Glomerular endothelial cell (primary cell): ENCODE measurements at regions not wholly inside any gene's neighbourhood (a gene's known extent, or its start where the extent isn't known, plus 50 kb on each side); places are given as distances from the start of the nearest gene placed in this dataset.

Experiments
- DNase-seq: peaks from one replicate; pipeline ENCODE4 v3.0.0-alpha.2; 2011; ENCODE audit warnings: low read depth, low spot score; ENCODE audit errors: extremely low read depth

DNA sequence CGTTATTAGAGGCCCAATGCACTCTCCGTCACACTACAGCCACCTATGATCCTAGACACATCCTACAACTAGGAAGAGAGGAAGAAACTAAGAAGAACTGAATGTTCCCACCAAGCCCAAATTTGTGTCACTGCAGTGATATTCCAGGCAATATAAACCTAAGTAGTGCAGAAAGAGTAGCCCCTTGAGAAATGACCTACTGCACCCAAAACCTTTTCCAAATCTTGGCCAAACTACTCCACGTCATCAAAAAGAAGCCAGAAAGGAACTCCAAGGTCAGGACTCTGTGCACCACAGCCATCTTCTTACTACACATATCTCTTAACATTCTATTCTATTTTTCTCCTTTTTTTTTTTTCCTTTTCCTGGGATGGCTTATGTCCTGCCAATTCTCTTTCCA, 60.2 kb downstream of the ADAMTS1 start:
- DNase-seq: no peak

DNA sequence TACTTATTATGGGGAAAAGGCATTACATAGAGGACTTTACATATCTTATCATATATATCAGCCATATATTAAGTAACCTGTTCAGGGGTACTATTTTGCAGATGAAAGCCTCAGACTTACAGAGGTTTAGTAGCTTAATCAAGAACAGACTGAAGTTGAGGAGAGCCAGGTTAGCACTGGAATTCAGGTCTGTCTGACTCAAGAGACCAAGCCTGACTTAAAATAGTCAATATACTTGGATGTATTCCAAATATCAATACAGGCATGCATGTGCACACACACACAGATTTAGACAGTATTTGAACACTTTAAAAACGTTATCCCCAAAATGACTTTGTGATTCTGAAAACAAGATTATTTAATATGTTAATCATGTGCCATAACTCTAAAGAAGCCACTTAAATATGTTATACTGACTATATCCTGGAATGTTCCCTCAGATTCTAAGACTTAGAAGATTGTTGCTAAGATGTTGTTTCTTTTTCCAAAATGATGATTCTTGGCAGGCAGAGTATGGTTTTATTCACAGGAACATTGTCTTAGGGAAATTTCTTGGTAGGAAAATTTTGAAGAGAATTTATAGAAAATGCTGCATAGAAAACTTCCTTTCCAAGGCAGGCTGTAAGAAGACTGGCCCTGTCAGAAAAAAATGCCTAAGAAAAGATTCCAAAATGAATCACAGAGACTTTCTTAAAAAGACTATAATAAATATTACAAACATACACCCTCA, 61.6 kb downstream of the ADAMTS1 start:
- DNase-seq: no peak

DNA sequence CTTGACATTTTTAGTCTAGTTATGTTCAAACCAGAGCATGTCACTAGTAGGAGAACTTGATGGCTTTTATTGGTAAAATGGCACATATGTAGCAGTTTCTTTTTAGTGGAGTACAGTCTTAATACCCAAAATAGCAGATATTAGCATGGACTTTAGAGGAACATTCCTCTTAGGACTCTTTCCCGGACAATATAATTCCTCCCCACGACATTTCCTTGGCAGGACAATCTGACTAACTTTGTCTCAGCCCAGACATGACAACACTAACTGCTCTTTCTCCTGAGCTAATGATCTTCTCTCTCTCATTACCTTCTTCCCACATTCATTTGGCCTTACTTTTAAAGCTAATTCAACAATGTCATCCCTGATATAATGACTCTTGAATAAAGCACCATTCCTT, 62.5 kb downstream of the ADAMTS1 start:
- no peak for DNase-seq

DNA sequence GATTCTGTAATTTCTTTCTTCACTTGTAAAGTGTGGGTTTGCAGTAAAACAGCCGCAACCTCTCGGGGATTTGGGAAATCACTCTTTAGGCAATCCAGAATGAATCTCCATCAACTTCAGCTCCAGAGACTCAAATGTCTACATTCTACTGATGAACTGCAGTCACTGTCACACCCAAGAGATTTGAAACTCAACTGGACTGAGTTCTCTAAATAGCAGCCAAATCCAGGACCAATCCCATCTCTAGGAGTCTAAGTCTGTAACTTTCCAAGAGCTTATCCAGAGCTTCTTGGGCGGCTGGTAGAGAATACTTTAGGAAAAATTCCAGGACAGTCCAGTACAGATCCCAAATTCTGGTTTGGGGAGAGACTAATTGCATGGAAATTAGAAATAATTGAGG, 62.9 kb downstream of the ADAMTS1 start:
- DNase-seq: no peak

DNA sequence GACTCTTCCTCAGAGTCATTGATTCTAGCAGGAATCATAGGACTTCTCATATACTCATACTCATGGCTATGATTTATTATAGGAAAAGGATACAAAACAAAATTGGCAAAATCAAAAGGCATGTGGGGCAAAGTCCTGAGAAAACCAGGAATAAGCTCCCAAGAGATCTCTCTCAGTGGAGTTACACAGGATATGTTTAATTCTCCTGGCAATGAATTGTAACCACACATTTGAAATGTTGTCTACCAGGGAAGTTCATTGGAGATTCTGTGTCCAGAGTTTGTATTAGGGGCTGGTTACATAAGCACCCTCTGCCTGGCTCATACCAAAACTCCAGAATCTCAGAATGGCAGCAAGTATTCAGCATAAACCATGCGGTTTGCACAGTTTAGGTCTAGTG, 63.9 kb downstream of the ADAMTS1 start:
- DNase-seq: no peak

DNA sequence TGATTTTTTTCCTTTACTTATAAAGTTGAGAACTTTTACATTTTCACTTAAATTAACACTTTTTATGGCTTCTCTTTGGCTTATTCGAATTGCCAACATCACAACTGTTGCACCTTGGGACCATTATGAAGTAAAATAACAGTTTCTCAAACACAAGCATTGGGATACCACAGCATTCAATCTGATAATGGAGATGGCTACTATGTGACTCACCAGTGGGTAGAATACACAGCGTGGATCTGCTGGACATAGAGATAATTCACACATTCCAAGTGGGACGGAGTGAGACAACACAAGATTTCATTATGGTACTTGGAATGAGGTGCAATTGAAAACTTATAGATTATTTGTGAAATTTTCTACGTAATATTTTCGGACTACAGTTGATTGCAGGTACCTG, 68.0 kb downstream of the ADAMTS1 start:
- DNase-seq: no peak

DNA sequence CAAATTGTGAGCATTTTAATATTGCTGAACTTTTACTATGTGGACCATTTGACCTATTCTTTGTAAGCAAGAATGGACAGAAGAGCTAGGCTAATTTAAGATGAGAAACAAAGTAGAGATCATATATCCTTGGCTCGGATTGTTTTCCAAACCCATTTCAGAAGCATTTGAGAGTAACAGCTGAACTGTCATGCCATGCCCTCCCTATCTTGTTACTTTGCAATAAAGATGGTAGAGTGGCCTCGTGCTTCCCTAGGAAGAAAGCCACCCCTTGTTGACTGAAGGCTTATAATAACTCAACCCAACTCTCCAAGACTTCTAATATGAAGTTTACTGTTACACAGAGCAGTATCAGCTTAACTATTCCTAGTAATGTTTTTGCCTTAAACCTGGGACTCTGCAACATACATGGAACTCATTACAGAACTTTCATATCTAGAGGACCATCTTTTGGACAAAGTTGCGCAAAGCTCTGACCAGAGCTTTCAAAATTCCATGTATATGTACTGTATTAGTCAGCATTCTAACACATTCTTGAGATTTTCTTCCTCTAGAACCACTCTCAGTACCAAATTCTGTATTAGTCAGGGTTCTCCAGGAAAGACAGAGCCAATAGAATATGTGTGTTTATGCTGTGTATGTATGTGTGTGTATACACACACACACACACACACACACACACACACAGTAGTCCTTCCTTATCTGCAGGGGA, 68.7 kb downstream of the ADAMTS1 start:
- DNase-seq: no peak

DNA sequence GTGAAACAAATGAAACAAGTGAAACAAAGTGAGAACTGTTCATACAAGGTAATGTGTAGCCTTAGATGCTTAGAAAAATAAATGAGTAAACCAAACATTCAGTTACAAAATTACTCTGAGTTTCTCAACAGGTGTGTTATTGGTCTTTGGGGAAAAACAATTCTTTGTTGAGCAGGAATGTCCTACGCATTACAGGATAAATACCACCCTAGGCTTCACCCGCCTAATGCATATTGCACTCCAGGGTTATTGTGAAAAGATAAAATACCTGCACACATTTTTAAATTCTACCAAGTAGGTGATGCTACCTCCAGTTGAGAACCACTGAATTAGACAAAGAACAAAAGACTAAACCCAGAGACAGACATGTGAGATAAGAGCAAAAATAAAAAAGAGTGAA, 72.2 kb downstream of the ADAMTS1 start:
- no peak for DNase-seq

DNA sequence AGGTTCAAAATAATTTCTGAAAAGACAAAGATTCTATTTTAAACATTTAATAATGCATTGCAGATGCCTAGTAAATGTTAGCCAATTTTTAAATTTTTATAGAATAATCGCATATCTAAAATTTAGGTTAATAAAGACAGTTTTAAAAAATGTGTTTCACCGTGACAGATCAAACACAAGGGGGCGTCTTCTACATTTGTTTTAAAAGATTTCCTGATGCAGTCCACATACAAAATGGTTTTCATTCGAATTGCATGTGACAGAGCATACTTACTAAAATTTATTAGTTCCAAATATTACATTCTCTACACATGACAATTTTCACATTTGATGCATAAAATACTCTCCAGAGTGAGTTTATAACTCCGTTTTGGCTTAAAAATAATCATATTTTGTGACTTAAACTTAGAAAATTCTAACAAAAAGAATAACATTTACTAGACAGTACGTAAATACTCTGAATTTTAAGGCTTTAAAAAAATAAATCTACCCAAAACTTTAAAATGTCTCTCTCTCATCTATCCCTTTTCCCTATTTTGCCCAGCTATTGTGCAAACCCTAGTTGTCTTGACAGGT, 75.5 kb downstream of the ADAMTS1 start:
- peak; percentile 5 for DNase-seq

DNA sequence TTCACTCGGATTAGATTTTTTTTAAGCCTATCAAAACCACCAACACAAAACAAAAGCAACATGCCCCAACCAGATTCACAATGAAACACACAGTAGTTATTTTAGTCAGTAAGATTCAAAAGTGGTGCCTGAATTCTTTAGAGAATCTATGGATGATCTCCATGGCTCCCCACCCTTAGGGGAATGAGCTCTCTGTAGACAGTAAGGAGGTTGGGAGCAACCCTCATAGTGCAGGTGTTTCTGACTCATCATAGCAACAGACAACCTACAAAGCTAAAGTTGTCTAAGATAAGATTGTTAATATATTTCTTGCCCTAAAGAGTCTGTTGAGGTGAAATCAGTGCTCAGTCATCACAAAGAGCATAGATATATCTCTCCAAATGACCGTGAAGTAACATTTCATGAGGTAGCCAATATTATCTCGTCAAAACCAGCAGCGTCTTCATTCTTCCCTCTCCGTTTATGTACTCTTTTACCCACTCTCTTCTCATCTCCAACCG, 78.3 kb downstream of the ADAMTS1 start:
- no peak for DNase-seq

DNA sequence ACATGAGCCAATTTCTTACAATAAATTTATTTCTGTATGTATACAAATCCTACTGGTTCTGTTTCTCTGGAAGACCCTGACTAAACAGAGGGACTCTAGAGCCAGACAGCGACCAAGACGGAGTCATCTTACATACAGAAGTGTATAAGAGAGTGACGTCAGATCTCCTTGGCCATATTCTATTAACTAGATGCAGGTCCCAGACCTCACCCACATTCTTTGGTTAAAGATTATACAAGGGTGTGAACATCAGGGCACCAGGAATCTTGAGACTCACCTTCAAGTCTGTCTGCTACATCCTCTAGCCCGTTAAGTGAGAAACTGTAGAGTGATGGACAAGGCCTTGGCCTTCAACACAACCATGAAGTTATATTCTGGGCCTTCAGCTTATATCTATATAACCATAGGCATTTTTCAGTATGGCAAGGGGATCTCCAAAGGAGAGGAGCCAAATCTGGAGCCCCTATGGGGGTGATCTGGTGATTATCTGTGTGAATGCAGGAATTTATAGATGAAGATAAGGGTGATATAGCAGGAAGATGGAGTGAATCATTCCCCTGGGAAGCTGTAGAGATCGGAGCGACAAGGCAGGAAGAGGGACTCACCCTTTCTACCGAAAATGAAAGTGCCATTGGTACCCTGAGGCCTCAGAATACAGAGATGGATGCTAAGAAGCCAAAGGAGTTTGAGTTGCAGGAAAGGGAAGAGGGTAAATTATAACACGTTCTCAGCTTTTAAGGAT, 83.9 kb downstream of the ADAMTS1 start:
- no peak for DNase-seq

DNA sequence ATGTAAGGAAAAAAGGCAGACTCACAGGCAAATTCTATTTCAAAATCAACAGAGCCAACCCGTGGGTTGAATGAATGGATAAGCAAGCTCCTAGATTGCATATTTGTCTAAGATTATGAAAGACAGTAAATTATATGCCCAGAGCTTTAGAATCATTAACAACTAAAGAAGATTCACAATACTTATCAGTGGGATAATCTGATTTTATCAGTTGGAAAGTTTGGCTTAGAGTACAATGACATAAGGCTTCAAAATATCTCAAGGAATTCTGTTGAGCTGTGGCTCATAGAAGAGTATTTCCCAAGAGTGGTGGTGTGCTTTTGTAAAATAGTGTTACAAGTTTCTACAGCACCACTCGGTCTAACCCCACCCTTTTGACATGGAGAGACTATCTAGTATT, 85.5 kb downstream of the ADAMTS1 start:
- no peak for DNase-seq

DNA sequence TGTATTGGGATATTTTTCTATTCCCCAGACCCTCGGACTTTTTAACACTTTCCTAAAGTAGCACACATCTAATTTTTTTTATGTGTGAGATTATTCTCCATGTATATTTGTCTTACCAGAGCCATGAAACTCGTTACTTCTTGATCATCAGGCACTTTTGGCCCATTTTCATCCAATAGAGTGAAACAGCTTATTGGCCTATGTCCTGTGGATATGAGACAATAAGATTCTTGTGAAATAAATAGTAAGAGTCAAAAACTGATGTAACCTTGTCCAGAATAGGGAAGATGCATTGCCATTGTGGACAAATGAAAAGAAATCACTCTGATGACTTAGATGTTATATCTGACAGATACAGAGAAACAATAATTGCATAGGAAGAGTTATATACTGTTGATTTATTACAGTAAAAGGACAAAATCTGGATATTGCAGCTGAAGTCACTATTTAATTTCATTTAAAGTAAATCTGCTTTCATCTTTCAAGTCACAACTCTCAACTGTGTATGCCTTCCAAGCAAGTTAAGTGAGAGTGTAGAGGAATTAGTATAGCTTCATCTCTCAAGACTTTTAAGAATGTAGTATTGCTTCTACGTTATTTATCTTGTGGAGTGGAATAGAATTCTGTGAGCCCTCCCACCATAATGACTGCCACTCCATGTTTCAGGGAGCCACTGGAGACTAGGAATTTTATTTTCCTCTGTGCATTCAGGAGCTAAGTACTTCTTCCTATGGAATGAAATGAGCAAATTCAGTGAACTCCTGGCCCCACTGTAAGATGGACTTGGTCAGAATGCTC, 86.9 kb downstream of the ADAMTS1 start:
- DNase-seq: no peak

DNA sequence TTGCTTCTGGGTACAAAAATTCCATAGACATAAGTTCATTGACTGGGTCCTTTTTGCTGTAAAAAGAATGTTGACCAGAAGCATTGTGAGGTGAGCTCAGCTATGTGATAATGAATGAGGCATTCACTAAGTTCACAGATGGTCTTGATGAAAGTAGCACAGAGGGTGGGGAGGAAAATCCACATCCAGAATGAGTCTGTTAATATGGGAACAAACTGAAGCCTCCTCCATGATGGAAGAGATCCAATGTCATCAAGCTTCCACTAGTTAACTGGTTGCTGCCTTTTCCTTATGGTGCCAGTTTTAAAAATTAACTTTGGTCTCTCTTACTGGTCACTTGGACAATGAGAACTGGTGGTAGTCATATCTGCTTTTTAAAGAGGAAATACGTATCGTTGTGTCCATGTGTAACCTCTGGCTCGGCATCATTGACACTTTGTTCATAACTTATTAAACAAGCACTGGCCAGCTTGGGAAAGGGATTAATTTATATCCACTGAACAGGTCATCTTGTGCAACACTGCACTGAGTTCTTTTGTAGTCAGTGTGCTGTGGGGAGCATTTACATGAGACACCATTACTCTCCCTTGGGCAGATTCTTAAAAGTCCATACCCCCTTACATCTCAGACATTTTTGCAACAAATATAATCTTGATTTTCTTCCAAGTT, 88.6 kb downstream of the ADAMTS1 start:
- DNase-seq: no peak

DNA sequence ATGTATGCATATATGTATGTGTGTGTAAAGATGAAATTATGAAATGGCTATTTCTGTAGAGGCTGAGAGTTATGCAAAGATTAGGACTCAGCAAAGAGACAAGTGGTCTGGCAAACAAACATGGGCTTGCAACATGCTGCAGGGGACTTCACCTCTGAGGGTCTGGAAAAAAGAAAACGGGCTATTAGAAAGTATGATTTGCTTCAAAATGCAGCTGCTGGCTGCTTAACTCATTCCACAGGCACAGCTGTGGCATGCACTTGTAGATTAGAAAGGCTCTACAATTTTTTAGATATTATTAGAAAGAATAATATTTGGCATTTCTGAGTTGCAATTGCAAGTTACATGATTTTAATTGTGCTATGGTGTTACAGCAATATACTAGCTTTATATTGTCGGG, 90.4 kb downstream of the ADAMTS1 start:
- no peak for DNase-seq

DNA sequence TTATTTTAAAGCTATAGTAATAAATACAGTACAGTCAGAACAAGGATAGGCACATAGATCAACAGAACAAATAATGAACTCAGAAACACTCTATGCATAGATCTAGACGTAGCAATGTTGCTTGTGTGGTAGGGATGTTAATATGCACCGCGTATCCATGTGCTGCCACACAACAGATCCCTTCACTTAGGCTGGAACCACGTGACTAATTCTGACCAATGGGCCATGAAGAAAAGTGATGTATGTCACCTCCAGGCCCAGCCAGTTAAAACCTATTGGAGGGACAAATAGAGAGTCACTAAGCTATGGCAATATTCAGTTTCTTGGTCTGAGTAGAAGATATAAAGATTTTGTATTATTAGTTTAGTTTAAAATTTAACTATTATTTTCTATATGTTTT, 91.4 kb downstream of the ADAMTS1 start:
- DNase-seq: no peak

DNA sequence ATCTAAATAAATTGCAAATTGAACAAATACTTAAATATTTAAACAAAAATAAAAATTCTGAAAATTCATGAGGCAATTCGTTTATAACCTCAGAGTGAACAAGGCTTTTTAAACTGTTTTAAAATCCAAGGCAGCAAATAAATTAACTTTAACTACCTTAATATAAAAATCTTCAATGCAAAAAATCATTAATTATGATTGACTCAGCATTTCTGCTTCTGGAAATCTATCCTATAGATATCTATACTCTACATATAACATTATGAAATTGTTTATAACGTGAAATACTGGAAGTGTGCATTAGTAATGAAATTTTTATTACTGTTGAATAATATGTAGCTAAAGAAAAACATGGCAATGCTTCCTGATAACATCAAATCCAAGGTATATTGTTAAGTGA, 92.4 kb downstream of the ADAMTS1 start:
- DNase-seq: no peak

DNA sequence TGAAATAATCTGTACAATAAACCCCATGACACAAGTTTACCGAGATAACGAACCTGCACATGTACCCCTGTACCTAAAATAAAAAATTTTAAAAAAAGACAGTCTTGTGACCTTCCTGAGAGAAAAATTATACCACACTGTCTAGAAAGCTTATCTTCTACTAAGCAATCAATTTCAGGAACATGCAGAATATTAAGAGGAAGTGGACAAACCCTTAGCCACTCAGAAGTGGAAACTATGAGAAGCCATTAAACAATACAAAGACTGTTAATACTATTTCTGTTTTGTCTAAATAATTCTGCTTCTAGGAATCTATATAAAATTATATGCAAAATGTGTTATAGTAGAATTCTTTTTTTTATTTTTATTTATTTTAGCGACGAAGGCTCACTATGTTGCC, 93.9 kb downstream of the ADAMTS1 start:
- no peak for DNase-seq

DNA sequence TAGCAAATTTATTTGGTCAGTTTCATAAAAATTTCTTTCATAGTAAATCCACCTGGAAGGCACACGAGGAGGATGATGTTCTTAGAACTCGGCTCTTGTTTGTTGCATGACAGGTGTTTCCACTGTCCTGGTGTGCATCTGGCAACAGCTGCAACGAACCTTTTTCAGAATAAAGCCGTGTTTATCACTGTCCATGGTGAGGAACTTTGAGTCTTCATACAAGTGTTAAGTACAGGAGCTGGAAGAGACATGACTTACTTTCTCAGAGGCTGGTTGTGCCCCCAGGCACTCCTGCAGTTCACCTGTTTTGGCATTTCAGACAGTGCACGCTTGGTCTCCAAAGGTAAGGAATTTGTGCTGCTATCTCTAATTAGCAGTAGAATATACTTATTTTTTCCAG, 97.1 kb downstream of the ADAMTS1 start:
- DNase-seq: no peak

DNA sequence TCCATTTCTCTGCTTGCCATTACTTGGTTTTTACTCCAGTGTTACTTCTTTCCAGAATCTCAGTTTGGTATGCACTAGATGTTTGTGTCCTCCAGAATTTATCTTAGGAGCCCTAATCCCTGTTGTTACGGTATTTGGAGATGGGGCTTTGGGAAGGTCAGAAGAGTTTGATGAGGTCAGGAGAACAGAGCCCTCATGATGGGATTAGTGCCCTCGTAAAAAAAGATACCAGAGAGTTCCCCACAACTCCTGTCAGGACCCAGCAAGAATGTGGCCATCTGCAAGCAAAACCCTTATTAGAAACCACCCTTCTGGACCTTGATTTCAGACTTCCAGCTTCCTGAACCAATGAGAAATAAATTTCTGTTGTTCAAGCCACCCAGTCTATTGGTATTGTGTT, 98.0 kb downstream of the ADAMTS1 start:
- no peak for DNase-seq
